ENCODE measurements at regions not wholly inside any gene's neighbourhood (a gene's known extent, or its start where the extent isn't known, plus 50 kb on each side); places are given as distances from the start of the nearest gene placed in this dataset.
A peak's percentile ranks its signal among the peaks of the same experiment; 100 is the strongest.
"Not testable (repeated sequence)": the region's sequence is repeated elsewhere in the genome, so short reads cannot be mapped to it uniquely, and the experiment has no call there.

DNA sequence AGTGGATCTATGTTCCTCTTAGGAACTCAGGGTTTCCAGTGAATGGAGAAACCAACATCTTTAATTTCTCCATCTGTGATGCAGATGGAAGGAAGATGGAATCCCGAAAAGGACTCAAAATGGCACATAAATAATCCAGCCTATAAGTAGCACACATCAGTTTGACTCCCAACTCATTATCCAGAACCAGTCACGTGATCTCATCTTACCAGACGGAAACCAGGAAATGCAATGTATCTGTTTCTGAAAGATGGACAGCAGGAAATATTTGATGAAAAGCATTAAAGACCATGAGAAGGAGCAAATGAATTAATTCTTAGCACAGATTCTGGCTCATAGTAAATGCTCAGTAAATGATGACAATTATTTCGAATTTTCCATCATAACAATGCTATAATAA is 443.1 kb upstream of the FMR1 start:
- H3K27ac Mint-ChIP-seq: no peak overlapping the region
- no peak for DNase-seq
- H3K27me3 Mint-ChIP-seq: no peaks in the 10 kb centered on the region
- no peak for ATAC-seq
- no peaks in the 10 kb centered on the region for H3K4me1 Mint-ChIP-seq
- H3K9me3 Mint-ChIP-seq: peaks cover 4% of the 10 kb centered on the region
- H3K36me3 Mint-ChIP-seq (ENCODE audit: low read depth): no peaks in the 10 kb centered on the region
- no peak overlapping the region for H3K4me3 Mint-ChIP-seq

DNA sequence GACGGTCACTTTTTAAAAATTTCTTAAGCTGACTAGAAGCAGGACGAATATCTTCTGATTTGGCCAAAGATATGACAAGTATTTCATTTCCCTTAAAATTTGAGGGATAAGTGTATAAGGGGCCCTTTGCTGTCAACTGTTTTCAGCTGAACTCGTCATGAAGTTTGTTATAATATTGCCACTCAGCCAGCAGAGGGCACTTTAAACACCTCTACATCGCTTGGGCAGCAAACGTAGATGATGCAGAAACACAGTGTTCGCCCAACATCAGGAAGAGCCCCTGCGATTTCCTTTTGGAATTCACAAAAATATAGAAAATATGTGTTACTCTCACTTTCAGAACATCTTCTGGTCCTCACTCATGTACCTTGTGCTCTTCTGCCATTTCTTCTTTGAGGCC is 435.7 kb upstream of the FMR1 start:
- no peak for DNase-seq

DNA sequence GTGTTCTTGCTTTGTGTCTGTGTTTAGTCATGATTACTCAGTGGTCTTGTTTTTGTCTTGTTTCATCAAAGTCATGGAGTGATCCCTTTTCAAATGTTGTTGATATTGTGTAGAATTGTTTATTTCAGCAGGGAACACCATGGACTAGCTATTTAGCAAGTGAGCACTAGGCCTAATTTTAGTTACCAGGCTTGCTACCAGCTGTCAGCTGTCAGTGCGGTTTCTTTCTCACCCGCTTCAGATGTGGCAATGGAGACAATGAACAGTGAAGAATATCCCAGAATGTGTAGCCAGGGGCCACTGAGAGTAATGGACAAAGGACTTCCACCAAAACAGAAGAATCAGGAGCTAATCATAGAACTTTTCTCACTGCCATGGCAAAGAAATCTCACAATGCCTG is 432.8 kb upstream of the FMR1 start:
- Mint-ChIP-seq H3K4me3 (no peak overlapping the region), H3K27ac (no peak overlapping the region), H3K9me3 (no peaks in the 10 kb centered on the region), H3K4me1 (no peaks in the 10 kb centered on the region), H3K36me3 (ENCODE audit: low read depth) (no peaks in the 10 kb centered on the region), H3K27me3 (no peaks in the 10 kb centered on the region)
- DNase-seq: no peak
- ATAC-seq: no peak

More for the DNA sequence above, 435.7 kb upstream of the FMR1 start:
- no peak overlapping the region for H3K27ac Mint-ChIP-seq
- H3K36me3 Mint-ChIP-seq (ENCODE audit: low read depth): no peaks in the 10 kb centered on the region
- H3K4me1 Mint-ChIP-seq: no peaks in the 10 kb centered on the region
- H3K27me3 Mint-ChIP-seq: no peaks in the 10 kb centered on the region
- no peak for ATAC-seq
- H3K9me3 Mint-ChIP-seq: no peaks in the 10 kb centered on the region
- no peak overlapping the region for H3K4me3 Mint-ChIP-seq

DNA sequence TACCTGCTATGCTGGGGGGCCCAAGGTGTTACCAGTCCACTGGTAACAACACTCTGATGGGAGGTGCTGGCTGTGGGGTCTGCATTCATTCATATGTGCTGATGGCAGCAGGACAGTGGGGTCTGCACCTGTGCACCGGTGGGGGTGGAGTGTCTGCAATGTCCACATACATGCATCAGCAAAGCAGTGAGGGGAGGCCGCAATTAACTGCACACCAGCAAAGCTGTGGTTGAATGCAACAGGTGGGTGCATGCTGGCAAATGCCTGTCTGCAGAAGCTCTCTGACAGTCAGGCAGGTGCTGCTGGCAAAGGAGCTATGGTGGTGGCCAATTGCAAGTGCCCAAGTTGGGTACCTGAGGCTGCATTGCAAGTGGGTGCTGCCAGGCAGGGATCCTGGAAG is 426.5 kb upstream of the FMR1 start:
- no peaks in the 10 kb centered on the region for H3K27me3 Mint-ChIP-seq
- no peak overlapping the region for H3K27ac Mint-ChIP-seq
- ATAC-seq: no peak
- H3K36me3 Mint-ChIP-seq (ENCODE audit: low read depth): no peaks in the 10 kb centered on the region
- H3K4me3 Mint-ChIP-seq: no peak overlapping the region
- H3K4me1 Mint-ChIP-seq: no peaks in the 10 kb centered on the region
- no peak for DNase-seq
- H3K9me3 Mint-ChIP-seq: no peaks in the 10 kb centered on the region

DNA sequence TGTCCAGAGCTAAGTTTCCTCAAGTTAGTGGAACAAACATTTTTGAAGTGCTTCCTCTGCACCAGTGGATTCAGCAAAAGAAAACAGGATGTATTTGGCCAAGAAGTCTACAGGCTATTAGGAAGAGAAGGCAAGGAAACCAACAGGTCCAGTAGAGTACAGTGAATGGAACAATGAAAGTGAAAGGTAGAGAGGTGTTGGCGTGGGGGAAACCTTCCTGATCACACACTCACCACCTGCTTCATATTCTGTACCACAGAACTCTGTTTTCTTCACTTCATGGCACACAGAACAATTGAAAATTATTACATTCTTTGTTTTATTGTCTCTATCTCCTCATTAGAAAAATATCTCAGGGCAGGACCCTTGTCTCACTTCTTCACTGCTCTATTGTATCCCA is 417.4 kb upstream of the FMR1 start:
- Mint-ChIP-seq H3K4me1 (no peaks in the 10 kb centered on the region), H3K4me3 (no peak overlapping the region), H3K27me3 (no peaks in the 10 kb centered on the region), H3K9me3 (no peaks in the 10 kb centered on the region), H3K27ac (no peak overlapping the region), H3K36me3 (ENCODE audit: low read depth) (no peaks in the 10 kb centered on the region)
- ATAC-seq: no peak
- no peak for DNase-seq

DNA sequence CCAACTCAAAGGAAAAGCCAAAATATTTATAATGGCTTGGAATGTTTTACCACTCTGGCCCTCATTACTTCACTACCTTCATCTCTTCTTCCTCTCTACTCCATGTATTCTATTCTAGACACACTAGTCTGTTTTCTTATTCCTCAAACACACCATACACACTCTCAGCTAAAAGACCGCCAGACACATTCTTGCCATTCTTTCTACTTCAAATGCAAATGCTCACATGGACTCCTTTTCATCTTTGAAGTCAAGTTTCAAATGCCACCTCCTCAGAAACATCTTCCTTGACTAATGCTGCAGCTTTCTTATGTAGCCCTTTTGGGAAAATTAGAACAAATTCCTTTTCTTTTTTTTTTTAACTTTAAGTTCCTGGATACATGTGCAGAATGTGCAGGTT is 412.9 kb upstream of the FMR1 start:
- Mint-ChIP-seq H3K27me3 (no peaks in the 10 kb centered on the region), H3K4me3 (no peak overlapping the region), H3K4me1 (no peaks in the 10 kb centered on the region), H3K27ac (no peak overlapping the region), H3K36me3 (ENCODE audit: low read depth) (no peaks in the 10 kb centered on the region), H3K9me3 (no peaks in the 10 kb centered on the region)
- DNase-seq (no peak), ATAC-seq (no peak)

DNA sequence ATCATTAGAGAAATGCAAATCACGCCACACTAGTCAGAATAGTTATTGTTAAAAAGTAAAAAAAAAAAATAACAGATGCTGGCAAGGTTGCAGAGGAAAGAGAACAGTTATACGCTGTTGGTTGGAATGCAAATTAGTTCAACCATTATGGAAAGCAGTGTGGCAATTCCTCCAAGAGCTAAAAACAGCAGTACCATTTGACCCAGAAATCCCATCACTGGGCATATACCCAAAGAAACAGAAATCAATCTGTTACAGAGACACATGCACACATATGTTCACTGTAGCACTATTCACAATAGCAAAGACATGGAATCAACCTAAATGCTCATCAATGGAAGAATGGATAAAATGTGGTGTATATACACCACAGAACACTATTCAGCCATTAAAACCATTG is 388.7 kb upstream of the FMR1 start:
- Mint-ChIP-seq H3K27me3 (no peaks in the 10 kb centered on the region), H3K9me3 (no peaks in the 10 kb centered on the region), H3K4me1 (no peaks in the 10 kb centered on the region), H3K27ac (no peak overlapping the region), H3K36me3 (ENCODE audit: low read depth) (no peaks in the 10 kb centered on the region), H3K4me3 (no peak overlapping the region)
- DNase-seq (no peak), ATAC-seq (no peak)

DNA sequence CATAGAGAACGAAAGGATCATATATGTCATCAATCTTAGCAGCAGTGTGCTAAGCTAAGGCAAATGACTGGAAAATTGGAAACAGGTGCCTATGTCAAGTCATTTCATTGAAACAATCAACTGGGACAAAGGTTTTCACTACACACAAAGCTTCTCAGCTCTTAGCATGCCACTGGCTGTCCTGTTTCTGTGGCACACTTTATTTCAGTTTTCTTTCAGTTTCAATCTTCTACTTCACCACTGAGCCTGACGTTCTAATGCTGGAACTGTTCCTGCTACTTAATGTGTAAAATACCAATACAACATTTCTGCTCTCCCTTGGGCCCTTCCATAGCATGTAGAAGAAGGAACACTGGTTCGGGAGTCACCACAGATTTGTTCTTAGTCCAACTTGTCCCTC is 378.3 kb upstream of the FMR1 start:
- no peaks in the 10 kb centered on the region for H3K9me3 Mint-ChIP-seq
- H3K4me3 Mint-ChIP-seq: no peak overlapping the region
- H3K27ac Mint-ChIP-seq: no peak overlapping the region
- H3K4me1 Mint-ChIP-seq: no peaks in the 10 kb centered on the region
- DNase-seq (no peak), ATAC-seq (no peak)
- H3K27me3 Mint-ChIP-seq: no peaks in the 10 kb centered on the region
- no peaks in the 10 kb centered on the region for H3K36me3 Mint-ChIP-seq (ENCODE audit: low read depth)

DNA sequence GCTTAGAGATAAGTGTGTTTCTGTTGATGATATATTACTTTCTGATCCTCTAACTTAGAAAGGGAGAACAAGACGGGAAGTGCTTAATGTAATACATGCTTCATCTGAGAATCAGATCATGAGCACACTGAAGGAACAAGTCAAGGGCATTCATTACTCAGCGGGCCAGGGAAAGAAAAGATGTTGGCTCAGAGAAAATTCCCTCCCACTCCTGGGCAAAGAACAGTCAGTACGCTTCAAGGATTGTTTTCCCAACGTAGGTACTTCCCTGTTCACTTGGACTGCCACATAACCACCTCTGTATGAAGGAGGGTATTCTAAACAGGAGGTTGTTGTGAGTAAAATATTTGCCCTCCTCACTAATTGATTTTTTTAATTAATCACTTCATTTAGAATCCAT is 374.5 kb upstream of the FMR1 start:
- ATAC-seq: no peak
- no peaks in the 10 kb centered on the region for H3K9me3 Mint-ChIP-seq
- no peaks in the 10 kb centered on the region for H3K36me3 Mint-ChIP-seq (ENCODE audit: low read depth)
- no peaks in the 10 kb centered on the region for H3K27me3 Mint-ChIP-seq
- H3K4me3 Mint-ChIP-seq: no peak overlapping the region
- no peak for DNase-seq
- no peak overlapping the region for H3K27ac Mint-ChIP-seq
- H3K4me1 Mint-ChIP-seq: no peaks in the 10 kb centered on the region

DNA sequence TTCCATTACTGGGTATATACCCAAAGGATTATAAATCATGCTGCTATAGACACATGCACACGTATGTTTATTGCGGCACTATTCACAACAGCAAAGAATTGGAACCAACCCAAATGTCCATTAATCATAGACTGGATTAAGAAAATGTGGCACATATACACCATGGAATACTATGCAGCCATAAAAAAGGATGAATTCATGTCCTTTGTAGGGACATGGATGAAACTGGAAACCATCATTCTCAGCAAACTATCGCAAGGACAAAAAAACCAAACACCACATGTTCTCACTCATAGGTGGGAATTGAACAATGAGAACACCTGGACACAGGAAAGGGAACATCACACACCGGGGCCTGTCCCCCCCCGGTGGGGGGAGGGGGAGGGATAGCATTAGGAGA is 363.7 kb upstream of the FMR1 start:
- not testable (repeated sequence) for H3K27ac Mint-ChIP-seq; H3K4me1 Mint-ChIP-seq; H3K36me3 Mint-ChIP-seq (ENCODE audit: low read depth); DNase-seq; H3K27me3 Mint-ChIP-seq; ATAC-seq; H3K9me3 Mint-ChIP-seq; H3K4me3 Mint-ChIP-seq

DNA sequence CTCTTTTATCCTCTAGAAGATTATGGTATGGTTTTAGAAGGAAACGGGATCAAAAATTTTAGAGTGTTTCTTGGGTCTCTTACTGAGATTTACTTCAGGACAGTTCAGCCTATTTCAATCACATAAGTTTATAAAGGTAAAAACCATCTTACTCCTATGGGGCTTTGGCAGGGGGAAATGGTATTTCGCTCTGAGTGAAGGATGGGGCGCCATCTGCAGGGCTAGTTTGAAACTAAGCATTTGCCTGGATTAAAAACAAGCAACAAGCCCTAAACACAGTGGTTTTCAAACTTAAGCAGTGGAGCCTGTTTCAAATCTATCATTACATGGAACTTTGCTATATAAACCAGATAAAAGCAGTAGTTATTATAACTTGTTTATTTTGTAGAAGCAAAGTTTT is 361.5 kb upstream of the FMR1 start:
- ATAC-seq (no peak), DNase-seq (peak; percentile 1)
- Mint-ChIP-seq H3K4me3 (no peak overlapping the region), H3K9me3 (no peaks in the 10 kb centered on the region), H3K4me1 (no peaks in the 10 kb centered on the region), H3K27me3 (no peaks in the 10 kb centered on the region), H3K36me3 (ENCODE audit: low read depth) (no peaks in the 10 kb centered on the region), H3K27ac (no peak overlapping the region)

DNA sequence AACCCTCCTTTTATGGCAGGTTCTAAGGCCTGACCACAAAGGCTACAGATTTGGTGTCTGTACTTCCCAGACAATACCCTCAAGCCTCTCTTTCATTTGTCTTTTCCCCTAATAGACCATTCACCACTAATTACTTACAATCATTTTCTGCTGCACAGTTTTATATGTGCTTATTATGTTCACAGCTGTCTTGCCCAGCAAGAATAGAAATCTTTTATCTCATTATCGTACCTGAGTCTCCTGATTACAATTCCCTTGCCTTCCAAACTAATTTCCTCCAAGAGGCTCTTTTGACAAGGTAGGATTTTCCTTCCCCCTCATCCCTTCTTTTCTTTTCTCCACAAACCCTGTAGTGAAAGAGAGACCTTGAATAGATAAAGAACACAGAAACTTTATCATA is 352.5 kb upstream of the FMR1 start:
- no peaks in the 10 kb centered on the region for H3K4me1 Mint-ChIP-seq
- H3K4me3 Mint-ChIP-seq: no peak overlapping the region
- ATAC-seq: no peak
- H3K27me3 Mint-ChIP-seq: no peaks in the 10 kb centered on the region
- no peak overlapping the region for H3K27ac Mint-ChIP-seq
- no peak for DNase-seq
- no peaks in the 10 kb centered on the region for H3K9me3 Mint-ChIP-seq
- H3K36me3 Mint-ChIP-seq (ENCODE audit: low read depth): no peaks in the 10 kb centered on the region

DNA sequence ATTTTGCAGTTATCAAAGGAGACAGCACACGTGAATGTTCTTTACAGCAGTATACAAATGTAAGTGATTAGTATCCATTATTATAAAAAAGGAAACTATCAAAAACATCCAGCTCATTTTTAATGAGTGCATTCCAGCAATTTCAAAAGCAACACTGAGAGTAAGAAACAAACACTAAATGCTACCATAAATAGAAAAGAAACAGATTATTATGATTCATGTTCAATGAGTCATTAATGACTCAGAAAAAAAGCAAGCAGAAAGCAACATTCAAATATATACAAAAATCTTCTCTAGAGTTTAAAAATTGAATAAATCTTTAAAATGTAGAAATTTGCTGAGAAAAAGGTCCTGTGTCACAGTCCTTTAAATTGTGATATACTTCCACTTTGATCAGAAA is 346.5 kb upstream of the FMR1 start:
- no peaks in the 10 kb centered on the region for H3K4me1 Mint-ChIP-seq
- no peak for ATAC-seq
- H3K4me3 Mint-ChIP-seq: no peak overlapping the region
- H3K27me3 Mint-ChIP-seq: no peaks in the 10 kb centered on the region
- H3K9me3 Mint-ChIP-seq: no peaks in the 10 kb centered on the region
- no peaks in the 10 kb centered on the region for H3K36me3 Mint-ChIP-seq (ENCODE audit: low read depth)
- no peak for DNase-seq
- no peak overlapping the region for H3K27ac Mint-ChIP-seq

DNA sequence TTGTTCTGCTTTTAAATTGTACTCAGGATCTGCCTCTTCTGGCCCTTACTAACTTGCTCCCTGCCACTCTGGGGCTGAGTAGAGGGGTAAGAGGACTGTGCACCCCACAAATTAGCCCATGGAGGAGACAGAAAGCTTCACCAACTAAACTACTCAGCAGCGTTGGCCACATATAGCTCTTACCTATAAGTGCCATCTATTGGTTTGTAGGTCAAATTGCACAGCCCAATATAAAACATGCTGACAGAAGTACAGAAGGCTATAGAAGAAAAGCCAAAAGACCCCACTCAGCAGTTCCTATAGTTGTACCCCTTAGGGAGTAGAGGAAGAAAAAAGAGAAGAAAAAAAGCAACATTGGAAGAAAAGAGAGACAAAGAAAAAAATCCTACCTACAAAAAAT is 341.2 kb upstream of the FMR1 start:
- Mint-ChIP-seq H3K27me3 (peaks cover 2% of the 10 kb centered on the region), H3K9me3 (no peaks in the 10 kb centered on the region), H3K4me3 (no peak overlapping the region), H3K4me1 (no peaks in the 10 kb centered on the region), H3K36me3 (ENCODE audit: low read depth) (no peaks in the 10 kb centered on the region), H3K27ac (no peak overlapping the region)
- no peak for ATAC-seq
- no peak for DNase-seq

DNA sequence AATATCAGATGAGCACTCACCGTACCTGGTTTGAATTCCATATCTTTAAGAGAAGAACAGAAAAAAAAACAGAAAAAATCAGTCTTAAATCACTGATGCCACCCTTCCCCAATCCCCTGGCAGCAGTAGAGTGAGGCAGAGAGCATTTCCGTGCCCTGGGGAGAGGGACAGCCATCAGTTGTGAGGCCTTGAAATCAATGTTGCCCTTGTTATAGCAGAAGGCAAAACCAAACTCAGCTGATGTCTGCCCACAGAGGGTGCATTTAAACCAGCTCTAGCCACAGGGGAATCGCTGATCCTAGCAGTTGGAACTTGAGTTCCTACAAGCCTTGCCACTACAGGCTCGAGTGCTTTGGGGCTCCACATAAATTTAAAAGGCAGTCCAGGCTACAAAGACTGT is 338.5 kb upstream of the FMR1 start:
- DNase-seq (no peak), ATAC-seq (no peak)
- Mint-ChIP-seq H3K36me3 (ENCODE audit: low read depth) (no peaks in the 10 kb centered on the region), H3K27me3 (peaks cover 2% of the 10 kb centered on the region), H3K27ac (no peak overlapping the region), H3K9me3 (no peaks in the 10 kb centered on the region), H3K4me3 (no peak overlapping the region), H3K4me1 (no peaks in the 10 kb centered on the region)

DNA sequence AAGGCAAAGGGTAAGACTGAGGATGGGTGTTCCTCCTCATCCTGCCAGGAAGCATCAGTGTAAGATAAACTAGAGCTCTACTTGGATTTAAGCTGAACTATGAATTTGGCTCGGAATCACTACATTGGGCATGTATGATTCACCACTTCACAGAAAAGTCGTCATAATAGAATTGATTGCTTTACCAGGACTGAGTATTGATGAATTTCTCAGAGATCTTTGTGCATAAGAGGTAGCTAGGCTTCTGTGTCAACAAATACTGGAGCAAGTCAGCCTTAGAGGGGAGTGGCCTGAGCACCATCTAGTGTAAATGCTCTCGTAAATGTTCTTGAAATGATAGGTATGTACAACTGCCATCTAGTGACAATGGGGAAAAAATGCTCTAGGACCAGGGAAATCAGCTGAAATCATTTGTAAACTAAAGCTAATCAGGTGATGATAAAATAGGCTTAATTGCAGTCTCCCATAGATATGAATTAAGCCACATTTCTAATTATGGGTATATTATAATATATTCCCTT is 309.5 kb upstream of the FMR1 start:
- DNase-seq: no peak
- H3K9me3 Mint-ChIP-seq: no peaks in the 10 kb centered on the region
- H3K4me3 Mint-ChIP-seq: no peak overlapping the region
- ATAC-seq: no peak
- H3K36me3 Mint-ChIP-seq (ENCODE audit: low read depth): no peaks in the 10 kb centered on the region
- H3K4me1 Mint-ChIP-seq: no peaks in the 10 kb centered on the region
- no peaks in the 10 kb centered on the region for H3K27me3 Mint-ChIP-seq
- no peak overlapping the region for H3K27ac Mint-ChIP-seq

Data from activated naive CD8-positive, alpha-beta T cell treated with anti-CD3 and anti-CD28 coated beads, Interleukin-2, amount 50 U/mL, for 24 hours (primary cell).